ENCODE measurements at regions not wholly inside any gene's neighbourhood (a gene's known extent, or its start where the extent isn't known, plus 50 kb on each side); places are given as distances from the start of the nearest gene placed in this dataset.

DNA sequence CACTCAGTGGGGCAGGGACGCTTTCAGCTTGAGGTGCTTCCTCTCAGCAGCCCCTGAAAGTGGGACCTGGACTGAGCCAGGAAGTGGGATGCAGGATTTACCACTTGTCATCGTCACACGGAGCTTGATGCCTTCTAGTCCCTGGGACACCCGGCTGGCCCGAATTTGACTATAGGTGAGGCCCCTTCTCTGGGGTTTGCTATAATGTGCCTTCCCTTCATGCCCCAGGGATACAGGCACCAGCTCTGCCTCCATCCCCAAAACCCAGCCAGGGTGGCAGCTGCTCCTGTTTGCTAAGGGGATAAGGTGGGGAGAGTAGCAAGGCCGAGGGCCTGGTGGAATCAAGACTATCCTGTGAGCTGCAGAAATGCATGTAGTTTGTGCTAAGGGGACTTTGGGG, 235.0 kb downstream of the GLRX3 start:
- no peak for DNase-seq (ENCODE audit: low spot score)

DNA sequence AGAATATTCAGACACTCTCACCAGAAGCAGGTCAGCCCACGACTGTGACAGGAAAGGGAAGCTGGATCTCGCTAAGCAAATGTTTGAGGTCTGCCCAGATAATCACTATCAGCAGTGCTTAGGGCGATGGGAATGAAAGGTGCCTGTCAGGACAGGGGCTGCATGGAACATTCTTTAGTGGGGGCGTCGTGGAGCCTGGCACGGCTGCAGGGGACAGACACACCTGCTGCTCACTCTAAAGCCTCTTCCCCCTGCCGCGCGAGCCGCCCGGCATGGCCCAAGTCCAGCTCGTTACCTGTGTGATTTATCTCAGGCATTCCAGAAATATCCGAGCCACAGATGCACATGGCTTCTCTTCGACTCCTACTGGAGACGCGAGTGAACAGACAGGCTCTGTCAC, 235.5 kb downstream of the GLRX3 start:
- DNase-seq (ENCODE audit: low spot score), result no peak

DNA sequence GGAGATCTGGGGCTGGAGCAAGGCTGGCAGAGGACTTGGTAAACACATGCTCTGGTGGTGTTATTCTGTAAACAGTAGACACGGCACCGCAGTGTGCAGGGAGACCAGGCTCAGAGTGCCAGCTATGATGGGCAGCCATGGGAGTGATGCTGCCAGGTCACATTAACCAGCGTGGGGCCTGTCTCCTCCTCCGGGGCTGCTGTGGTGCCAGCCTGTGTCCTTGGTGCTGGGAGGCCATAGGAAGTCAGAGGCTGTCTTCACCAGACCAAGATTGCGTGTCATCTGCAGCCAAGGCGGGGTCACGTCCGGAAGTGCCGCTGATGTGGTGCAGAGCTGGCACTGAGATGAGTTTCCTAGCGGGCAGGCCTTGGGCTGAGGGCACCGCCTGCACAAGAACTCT, 236.0 kb downstream of the GLRX3 start:
- no peak for DNase-seq (ENCODE audit: low spot score)

DNA sequence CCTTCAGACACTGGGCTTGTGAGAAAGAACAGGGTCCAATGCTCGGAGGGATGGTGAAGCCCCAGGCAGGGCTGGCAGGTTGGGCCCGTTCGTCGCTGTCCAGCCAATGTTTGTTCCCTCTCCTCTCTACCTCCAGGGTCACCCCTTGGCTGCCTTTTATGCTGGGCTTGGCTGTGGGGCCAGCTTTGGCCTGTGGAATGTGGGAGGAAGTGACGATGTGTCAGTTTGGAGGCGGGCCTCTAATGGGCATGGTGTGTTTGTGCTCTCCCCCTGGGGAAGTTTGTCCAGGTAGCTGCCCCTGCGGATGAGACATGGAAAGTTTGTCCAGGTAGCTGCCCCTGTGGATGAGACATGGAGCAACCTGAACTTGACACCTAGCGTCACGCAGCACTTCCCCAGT, 236.7 kb downstream of the GLRX3 start:
- DNase-seq (ENCODE audit: low spot score), result no peak

DNA sequence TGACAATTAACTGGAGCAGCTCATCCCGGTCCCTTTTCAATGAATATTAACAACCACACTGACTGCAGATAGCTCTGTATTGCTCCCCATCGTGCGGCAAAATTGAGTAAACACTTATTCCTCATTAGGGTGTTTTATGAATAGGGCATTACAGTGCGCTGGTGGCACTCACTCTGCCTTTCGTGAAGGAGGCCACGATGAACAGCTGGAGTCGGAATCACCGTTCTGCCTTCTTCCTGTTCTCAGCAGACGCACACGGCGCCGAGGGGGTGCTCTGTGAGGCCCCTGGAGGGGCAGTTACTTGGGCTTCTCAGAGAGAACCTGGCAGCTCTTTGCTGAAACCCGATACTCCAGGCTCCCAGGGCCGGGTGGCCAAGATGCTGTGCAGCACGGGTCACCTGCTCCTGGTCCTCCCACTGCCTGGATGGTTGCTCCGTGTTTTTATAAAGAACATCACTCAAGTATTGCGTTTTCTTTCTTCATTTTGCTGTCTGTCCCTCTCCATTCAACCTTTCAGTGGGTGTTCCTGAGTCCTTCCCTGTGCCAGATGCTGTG, 241.9 kb downstream of the GLRX3 start:
- DNase-seq (ENCODE audit: low spot score), result no peak

DNA sequence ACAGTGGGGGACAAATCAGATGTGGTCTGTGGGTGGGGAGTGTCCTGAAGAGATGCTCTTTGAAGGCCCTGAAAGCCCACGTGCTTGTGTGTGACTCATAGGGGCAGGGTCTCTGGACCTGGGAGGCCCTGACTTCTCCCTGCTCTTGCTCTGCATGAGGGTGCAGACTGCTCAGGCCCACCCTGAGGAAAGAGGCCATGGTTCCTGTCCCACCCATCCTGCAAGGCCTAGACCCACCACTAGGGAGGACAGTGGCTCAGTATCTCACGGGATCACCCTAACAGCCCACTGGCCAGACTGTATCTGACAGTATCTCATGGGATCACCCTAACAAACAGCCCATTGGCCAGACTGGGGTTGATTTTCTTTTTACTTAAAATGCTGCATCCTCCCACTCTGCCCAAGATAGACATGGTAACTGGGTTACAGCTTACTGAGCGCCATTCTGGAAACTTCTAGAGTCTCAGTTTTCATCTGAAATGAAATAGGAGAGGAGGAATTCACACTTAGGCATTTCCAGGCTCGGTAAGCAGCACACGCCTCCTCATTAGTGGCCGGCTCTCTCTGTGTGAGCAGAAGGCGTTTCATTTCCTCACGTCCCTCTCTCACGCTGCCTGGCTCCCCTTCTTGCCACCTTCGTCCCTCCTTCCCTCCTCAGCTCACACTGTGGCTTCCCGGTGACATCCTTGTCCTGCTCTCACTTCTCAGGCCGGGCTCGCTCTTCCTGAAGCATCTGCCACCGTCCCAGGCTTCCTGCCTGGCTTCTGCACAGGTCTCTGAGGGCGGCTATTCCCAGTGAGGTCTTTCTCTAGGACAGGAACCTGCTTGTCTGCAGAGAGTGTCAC, 242.6 kb downstream of the GLRX3 start:
- no peak for DNase-seq (ENCODE audit: low spot score)

DNA sequence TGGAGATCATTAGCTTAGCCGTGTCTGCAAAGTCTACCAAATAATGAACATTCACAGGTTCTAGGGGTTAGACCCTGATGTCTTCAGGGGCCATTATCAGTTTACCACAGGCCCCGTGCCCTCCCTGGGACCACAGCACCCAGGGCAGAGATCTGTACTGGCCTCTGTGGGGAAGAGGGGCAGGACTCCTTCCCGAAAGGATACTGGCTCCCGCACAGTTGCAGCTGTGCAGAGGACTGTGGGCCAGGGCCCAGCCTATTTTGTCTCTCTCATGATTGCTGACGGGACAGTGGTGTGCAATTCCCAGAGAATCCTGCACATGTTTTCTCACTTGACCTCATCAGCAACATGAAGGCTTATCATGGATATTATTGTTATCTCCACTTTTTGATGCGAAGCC, 243.9 kb downstream of the GLRX3 start:
- no peak for DNase-seq (ENCODE audit: low spot score)

DNA sequence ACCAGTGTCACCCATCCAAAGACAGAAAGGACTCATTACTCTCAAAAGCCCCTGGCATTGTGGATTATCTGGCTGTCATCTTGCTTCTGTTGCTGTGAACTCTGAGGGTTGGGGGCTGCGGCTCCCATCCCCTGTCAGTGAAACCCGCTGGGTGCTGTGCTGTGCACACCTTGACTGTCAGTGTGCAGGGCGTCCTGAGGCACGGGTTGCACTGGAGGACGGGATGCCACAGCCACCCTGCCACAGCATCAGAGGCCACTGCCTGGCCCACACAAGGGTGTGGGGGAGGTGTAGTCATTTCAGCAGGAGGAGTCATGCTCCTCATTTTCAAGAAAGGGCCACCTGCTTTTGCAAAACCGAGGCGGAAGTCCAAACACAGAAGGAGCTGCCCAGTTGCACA, 245.8 kb downstream of the GLRX3 start:
- no peak for DNase-seq (ENCODE audit: low spot score)

DNA sequence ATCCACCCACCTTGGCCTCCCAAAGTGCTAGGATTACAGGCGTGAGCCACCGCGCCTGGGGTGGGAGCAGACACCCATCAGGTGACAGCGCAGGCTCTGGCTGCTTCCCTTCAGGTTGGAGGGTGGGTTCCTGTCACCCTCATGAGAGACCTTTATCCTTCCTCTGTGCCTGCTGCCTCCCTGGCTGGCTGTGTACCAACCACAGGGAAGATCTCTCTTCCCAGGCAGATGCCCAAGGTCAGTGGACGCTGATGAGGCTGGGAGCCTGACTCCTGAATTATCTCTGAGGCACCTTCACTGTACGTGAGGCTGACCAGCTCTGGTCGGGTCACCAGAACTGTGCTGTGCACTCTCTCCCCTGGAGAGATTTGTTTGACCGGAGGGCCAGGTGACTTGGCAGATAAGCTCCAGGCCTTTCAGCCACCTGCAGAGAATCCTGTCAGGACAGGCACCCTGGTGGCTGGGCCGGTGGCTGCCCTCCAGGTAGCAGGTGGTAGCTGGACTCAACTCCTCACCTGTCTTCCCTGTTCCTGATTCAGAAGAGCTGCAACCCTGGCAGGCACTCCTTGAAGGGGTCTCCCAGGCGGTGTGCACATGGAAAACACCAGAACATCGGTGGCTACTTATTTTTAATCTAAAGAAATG, 251.9 kb downstream of the GLRX3 start:
- no peak for DNase-seq (ENCODE audit: low spot score)

DNA sequence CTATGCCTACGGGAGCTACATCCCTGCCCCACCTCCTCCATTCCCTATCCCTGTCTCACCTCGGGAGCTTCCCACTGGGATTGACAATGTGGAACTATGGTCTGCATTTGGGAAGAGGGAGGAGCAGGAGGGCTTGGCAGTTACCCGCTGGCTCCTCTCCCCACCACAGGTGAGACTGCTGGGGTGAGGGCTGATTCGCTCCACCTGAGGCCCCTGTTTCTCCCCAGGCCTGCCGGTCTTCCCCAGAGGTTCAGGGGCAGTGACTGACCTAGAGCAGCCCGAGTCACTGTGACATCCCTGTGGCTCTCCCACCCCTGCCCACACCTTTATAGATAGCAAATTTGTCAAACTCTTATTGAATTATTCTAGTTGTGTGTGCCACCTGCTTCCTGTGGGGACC, 252.6 kb downstream of the GLRX3 start:
- no peak for DNase-seq (ENCODE audit: low spot score)

DNA sequence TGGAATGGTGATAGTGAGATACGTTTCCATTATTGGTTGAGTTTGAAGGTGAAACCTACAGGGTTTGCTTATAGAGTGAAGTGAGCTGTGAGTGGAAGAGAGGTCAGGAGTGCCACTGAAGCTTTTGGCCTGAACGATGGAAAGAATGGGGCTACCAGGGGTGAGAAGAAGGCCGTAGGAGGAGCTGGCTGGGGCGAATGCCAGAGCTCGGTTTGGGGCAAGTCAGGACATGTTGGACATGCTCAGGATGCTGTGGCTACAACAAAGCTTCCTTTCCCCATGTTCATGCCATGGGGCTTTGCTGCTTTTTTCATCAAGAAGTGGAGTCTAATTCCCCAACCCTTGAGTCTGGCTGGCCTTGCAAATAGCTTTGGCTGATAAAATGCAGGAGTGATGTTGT, 253.7 kb downstream of the GLRX3 start:
- DNase-seq (ENCODE audit: low spot score), result no peak

DNA sequence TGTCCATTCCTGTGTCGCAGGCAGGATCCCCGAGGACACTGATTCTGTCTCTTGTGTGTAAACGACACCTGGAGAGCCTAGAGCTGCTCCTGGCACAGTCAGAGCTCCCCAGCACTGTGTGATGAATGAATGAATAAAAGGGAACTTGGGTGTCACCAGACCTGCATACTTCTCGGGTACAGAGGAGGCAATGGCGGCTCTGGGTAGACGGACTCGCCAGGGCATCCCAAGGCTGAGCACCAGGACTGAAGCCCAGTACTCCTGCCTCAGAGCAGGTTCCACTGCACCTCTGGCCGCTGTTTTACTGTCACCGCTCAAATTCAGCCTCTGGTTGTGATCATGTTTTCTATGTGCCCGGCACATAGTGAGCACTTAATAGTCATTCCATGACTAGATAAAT, 255.8 kb downstream of the GLRX3 start:
- DNase-seq (ENCODE audit: low spot score), result no peak

DNA sequence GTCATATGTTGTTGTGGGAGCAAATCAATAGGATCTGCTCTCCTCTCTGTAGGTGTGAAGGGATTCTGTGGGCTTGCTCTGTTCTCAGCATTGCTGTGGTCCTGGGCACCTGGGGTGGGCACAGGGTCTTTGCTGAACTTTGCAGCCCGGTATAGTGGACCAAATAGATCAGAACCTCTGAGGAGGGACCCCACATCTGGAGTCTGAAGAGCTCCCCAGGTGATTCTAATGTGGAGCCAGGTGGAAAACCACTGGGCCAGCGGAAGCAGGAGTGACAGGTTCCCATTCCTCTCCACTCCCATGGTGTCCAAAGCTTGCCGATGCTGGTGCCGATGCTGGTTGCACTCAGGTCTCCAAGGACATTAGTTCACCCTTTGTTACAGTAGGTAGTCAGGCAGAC, 257.2 kb downstream of the GLRX3 start:
- no peak for DNase-seq (ENCODE audit: low spot score)

DNA sequence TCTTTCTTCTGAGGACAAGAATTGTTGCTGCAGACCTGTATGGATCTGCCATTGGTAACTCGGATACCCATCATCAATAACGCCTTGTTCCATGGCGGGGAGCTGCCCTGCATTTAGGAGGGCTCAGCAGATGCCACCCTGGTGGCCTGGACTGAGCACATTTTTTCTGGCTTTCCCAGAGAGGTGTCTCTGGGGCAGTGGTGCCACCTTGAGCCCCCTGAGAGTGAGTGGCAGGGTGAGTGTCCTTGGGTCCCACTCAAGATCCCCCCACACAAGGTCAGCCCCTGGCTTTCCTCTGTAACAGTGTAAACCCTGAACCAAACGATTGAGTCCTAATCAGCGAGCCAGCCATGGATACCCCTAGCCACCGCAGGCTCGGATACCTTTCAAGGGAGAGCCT, 258.6 kb downstream of the GLRX3 start:
- no peak for DNase-seq (ENCODE audit: low spot score)

DNA sequence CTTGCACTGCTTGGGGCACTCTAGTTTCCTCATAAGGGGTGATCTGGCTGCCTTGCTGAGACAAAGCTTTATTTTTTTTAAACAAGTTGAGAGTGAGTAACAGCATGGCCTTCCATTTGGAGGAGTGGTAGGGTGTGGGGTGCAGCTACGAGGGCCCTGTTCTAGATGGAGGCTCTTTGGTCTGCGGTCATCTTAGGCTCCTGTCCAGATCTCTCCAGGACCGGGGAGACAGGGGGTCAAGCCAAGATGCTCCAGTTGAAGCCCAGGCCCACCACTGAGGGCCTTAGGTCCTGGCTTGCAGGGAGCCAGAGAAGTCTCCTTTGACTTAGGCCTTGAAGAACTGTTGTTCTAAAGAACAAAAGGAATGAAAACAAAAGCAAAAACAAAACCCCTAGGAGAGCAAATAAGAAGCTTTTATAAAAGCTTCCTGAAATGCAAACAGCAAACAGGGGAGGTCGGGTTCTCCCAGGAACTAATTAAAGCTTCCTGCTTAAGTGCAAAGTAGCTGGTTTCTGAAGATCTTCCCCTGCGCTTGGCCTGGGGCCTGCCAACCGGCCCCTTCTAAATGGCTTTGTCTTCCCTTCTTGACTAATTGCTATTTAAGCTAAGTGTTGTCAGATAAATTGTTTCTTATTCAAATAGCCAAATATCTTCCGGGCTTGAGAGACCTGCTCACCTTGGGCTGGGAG, 259.2 kb downstream of the GLRX3 start:
- DNase-seq (ENCODE audit: low spot score), result no peak

DNA sequence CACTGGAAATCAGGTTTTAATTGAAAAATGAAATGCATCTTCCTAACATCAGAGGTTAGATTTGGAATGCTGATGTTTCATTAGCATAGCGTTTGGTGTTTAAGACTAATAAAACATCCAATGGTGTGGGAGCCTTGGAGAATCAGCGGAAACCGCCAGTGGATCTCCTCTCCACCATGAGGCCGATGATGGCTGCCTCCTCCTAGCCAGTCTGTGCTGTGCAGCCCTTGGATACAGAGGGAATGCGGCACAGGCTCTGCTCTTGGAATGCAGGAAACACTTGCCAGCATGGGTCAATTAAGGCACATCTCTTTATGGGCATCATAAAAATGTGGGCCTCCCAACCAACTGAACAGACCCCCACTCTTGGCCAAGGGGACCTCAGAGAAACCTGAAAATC, 259.9 kb downstream of the GLRX3 start:
- DNase-seq (ENCODE audit: low spot score), result no peak

DNA sequence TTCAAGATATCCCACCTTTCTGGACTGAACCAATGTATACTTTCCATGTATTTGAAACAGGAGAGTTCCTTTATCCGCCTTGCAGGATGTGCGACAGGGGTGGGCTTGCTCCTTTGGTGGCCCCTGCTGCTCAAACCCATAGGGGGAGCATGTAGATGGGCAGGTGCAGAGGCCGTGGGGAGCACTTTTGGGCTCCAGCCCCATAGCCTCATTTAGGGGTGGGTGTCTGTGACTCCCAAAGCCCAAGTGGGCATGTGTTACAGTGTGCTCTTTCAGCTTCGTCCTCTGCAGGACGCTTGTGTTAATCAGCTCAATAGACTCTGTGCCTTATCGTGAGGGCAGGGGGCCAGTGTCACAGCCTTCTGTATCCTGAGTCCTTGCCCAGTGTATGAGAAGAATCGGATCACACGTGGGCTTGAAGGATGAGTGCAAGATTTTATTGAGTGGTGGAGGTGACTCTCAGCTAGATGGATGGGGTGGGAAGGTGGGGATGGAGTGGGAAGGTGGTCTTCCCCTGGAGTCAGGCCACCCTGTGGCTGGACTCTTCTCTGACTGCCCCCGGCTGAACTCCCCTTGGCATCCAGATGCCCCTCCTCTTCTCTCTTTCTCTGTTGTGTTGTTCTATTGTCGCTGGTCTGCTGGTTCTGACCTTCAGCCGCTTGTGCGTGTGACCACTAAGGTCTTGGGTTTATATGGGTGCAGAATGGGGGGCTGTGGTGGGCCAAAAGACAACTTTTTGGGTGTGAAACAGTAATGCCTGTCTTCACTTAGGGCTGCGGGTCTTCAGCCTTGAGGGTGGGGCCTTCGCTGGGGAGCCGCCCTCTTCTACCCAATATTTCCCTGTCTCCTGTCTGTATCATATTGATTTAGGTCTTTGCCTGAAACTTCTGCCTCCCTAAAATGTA, 262.2 kb downstream of the GLRX3 start:
- DNase-seq (ENCODE audit: low spot score), result no peak

DNA sequence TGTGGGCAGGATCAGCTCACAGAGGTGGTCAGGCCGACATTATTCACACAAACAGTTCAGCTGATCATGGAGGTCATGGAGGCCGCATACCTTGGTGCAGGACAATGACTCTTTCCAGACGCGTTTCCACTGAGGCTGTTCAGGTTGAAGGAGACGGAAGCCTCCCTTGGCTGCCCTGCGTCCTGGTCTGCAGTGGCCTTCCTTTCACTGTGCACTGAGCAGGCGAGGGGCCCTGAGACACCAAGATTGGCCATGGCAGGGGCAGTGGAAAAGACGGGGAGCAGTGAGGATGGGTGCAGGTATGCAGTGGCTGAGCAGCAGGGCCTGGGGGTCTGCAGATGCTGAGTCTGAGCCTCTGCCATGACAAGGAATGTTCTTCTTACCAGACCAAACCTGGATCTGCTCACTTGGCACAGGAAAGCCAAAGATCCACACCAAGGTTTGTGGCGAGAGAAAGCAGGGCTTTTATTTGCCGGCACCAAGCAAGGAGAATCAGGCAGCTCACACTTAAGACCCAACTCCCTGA, 263.3 kb downstream of the GLRX3 start:
- DNase-seq (ENCODE audit: low spot score), result no peak

DNA sequence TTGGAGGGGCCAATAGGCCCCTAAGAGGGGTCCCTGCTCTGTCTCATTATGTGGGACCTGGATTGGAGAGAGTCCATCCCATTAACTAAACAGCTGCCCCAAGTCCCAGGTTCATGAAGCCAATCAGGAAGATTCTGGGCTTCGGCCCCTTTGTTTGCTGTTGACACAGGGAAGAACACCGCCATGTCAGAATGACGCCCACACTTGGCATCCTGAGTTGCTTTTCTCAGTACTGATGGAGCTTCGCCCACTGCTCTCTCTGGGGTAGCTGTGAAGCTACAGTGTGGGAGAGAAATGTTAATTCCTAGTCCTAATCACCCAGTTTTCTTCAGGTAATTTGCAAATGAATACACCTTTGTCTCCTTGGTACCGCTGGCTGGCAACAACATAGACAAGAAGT, 264.7 kb downstream of the GLRX3 start:
- no peak for DNase-seq (ENCODE audit: low spot score)

DNA sequence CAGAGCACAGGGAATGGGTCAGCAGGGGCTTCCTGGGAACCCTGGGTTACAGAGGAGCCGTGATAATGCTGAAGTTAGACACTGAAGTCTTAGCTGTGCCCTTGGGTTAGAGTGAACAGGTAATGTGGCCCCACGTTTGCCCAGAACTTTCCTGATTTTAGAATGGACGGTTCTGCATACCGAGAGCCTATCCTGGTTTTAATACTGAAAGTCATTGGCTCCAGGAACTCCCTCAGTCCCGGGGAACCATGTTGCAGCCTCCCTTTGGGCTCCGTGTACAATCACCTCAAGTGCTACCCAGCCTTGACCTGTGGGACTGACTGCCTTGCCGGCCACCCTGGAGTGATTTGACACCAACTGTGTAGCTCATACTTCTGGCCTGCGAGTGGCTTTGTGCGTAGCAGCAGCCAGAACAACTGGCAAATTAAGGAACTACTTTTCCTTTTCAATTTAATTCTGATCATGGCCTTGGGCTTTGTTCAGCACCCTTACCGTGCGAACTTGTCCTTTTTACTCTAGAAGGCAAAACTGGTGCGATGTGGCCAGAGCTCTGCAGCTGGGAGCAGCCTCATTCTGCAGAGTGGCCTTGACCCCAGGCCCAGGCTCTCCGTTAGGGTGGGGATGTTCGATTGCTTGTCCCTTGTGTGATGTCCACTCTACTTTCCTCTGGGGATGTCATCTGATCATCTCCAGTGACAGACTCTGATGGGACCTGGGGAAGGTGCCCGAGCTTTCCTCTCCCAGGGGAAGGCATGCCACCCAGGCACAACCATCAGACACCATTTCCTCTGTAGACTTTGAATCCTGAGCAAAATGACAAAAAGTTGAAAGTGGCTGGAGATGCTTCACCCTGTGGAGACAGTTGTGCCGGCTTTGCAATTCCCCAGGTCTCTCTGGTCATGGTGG, 265.9 kb downstream of the GLRX3 start:
- DNase-seq (ENCODE audit: low spot score), result no peak
